Amniotic stem cell (primary cell): ENCODE measurements at regions not wholly inside any gene's neighbourhood (a gene's known extent, or its start where the extent isn't known, plus 50 kb on each side); places are given as distances from the start of the nearest gene placed in this dataset.

Experiments used
- DNase-seq: peaks from one replicate; lab custom pipeline; 2025; lab: John Stamatoyannopoulos, UW

DNA sequence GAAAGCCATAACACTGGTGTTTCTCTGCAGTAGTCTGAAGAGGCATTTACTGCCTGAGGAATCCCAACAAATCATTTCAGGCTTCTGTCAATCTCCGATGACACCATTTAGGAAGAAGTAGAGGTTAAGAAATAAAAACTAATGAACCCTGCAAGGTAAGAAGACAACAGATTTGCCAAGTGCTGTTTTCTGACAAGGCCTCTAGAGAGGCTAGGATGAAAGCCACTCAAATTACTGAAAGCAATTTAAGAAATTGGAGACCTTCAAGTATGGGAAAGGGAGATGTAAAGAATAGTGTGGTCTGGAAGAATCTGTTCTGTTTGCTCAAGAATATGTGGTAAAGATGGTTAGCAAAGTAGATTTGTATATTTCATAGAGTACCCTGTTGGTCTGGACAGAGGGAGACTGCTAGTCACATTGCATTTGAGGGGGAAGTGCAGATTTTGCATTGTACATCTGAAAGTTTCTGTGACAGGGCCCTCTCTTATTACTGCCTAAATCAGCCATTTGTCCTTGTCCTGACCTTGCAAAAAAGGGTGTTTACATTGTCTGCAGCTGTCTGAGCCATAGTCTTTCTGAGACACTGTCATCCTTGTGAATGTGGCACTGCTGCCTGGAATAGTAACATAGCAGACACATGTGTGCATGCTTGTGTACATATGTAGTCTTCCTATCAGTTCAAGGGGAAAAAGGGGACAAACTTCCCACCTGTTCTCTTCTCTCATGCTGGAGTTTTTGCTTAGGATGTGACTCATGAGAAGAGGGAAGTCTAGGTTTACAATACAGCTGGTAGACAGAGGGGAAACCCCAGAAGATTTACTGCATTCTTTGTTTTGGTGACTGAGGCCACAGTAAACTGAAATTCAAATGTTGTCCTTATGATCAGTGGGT lies 640.2 kb upstream of the KIRREL3 start:
- no peak for DNase-seq

GRCh38 chr11:127639916-127640315 lies 639.3 kb upstream of the KIRREL3 start:
- no peak for DNase-seq

DNA sequence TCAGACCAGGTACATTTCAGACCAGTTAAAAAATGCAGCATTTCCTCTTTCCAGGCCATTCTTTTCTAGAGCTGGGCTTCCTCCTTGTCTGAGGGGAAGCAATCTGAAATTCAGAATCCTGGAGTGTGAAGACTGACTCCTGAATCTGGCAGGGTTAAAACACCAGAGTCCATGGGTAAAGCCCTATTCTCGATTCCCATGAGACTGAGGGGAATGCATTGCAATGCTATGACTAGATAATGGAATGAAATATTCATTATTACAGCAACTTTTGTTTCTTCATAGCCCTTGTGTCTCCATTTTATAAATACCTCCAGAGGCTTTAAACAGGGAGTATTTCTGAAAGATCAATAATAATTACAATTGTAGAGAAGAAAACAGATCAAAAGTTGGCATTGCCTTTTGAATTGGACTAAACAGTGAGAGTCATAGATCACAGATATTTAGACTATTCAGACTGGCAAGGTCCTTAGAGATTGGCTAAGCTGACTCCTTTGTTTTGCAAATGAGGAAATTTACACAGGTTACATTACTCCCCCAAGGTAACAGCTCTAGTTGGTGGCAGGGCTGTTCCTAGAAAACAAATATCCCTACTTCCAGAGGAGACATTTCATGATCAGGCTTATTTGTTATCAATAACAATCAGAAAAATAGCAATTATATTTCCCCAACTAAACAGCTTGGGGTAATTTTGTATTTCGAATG lies 632.6 kb upstream of the KIRREL3 start:
- DNase-seq, result no peak

DNA sequence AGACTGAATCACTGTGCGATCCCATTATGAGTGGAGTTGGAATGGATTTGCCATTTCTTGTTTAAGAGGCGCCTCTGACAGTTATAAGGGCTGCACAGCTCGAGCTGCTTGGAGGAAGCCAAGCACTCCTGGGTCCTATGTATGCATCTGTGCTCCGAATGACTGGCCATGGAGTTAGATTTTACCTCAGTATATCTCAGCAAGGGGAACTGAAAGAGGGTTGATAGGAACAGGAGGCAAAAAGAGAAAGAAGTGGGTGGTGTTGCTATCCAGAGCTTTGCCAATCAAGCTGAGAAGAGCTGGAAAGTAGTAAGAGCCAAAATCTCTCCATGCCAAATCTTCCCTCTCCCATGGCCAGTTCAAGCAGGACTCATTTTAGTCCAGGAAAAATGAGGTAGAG lies 632.0 kb upstream of the KIRREL3 start:
- DNase-seq, result no peak

GRCh38 chr11:127631974-127632373 lies 631.4 kb upstream of the KIRREL3 start:
- DNase-seq, result no peak

DNA sequence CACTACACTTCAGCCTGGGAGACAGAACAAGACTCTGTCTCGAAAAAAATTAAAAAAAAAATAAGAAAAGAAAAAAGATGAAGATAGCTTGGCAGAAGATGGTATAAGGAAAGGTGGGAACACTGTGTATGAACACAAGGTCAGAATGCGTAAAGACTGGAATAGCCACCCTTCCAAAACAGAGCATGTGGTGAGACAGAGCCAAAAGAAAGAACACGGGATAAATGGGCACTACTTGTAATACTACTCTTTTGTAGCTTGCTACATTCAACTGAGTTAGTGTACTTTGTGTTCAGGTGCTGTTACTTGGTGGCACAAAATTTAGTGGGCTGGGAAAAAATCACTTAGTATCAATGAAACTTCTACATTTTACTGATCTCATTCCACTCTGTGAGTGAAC lies 628.6 kb upstream of the KIRREL3 start:
- DNase-seq, result no peak

- no peak for DNase-seq
Measured at GRCh38 chr11:127628458-127628785, 627.9 kb upstream of the KIRREL3 start.

DNA sequence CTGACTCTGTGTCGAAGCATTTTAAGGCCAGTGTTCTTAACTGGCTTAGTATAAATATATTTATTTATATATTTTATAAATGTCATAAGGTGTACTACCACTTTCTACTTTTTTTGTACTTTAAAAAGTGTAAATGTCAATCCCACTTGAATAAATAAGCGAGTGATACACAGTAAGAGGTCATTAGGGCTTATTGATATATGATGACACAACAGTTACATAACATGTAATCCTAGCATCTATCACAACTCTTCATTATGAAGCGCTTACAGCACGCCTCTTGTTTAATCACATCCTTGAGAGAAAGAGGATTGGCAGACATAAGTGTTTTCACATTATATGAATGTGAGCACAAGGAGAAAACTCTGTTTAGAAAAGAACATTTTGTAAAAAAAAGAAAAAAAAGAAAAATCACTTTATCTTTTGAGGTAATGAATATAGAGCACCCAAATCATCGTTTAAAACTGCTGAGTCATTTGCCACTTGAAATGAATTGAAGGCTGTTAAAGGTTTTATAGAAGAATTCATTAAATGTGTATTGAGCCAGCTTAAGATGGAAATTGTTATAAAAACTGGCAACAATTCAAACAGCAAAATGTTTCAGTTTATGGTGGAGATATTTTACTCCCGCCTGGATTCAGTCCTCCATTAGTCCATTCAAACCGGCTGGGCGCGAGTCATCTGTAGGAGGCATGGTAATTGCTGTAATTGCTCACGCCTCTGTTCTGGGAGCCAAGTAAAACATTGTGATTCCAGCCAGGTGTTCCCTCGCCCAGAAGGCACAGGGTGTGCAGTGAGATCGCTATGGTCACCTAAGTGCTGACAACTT lies 627.3 kb upstream of the KIRREL3 start:
- no peak for DNase-seq

- no peak for DNase-seq
Measured at GRCh38 chr11:127627204-127627603, 626.6 kb upstream of the KIRREL3 start.

GRCh38 chr11:127625402-127625801 lies 624.8 kb upstream of the KIRREL3 start:
- DNase-seq, result no peak

- no peak for DNase-seq
Measured at GRCh38 chr11:127624306-127624856, 623.8 kb upstream of the KIRREL3 start.

- DNase-seq, result no peak
Measured at GRCh38 chr11:127622686-127623085, 622.1 kb upstream of the KIRREL3 start.

- DNase-seq, result no peak
Measured at GRCh38 chr11:127620671-127621070, 620.1 kb upstream of the KIRREL3 start.

DNA sequence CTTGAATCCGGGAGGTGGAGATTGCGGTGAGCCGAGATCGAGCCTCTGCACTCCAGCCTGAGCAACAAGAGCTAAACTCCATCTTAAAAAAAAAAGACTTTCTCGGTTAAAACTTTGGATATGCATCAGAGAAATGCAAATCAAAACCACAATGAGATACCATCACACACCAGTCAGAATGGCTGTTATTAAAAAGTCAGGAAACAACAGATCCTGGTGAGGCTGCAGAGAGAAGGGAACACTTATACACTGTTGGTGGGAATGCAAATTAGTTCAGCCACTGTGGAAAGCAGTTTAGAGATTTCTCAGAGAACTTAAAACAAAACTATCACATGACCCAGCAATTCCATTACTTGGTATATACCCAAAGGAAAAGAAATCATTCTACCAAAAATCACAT lies 619.4 kb upstream of the KIRREL3 start:
- DNase-seq, result no peak

DNA sequence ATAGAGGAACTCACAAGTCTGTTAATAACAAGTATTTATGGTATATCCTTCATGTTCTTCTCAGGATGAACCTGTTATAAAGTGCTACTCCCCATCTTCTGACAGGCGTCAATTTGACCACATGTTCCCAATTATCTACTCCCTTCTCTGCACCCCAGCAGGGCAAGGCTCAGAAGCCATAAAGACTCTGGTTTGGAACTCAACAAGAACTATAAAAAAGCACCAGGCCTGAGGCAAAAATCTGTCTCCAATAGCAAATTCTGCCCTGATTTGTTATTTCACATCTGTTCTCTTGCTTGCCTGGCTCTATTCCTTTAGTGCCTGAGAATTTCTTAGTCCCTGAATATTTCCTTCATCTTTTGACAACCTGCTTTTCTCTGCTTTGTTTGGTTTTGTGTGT lies 618.2 kb upstream of the KIRREL3 start:
- DNase-seq, result no peak

GRCh38 chr11:127616158-127616557 lies 615.6 kb upstream of the KIRREL3 start:
- DNase-seq, result no peak

- DNase-seq, result no peak
Measured at GRCh38 chr11:127612607-127613006, 612.0 kb upstream of the KIRREL3 start.

DNA sequence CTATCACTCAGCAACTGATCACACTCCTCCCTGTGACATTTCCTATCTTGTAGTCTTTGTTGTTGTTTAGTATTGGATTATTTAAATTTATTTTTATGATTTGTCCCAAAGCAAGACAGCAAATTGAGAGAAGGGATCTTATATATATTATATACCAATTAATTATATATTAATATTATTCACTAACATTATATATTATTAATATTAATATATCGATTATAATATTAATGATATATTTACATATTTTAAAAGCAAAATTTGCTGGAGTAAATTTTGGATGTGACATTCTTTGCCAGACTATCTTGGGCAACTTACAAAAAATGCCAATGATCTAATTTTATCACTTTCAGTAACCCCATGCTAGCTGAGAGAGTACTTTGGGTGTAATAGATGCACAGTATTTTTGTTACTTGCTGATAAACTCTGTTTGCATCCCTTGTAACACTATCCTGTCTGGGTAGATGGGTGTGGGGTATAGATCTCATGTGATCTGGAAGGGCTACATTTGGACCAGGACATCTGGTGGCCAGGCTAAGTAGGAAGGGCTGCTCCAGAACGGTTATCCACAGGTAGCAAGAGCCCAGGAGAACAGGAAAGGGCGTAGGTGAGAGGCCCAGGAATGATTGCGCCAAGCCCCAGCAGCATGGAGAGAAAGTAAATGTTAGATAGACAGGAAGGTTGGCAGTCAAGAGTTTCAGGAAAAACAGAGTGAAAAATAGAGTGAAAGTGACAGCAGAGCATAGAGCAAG lies 608.6 kb upstream of the KIRREL3 start:
- no peak for DNase-seq

DNA sequence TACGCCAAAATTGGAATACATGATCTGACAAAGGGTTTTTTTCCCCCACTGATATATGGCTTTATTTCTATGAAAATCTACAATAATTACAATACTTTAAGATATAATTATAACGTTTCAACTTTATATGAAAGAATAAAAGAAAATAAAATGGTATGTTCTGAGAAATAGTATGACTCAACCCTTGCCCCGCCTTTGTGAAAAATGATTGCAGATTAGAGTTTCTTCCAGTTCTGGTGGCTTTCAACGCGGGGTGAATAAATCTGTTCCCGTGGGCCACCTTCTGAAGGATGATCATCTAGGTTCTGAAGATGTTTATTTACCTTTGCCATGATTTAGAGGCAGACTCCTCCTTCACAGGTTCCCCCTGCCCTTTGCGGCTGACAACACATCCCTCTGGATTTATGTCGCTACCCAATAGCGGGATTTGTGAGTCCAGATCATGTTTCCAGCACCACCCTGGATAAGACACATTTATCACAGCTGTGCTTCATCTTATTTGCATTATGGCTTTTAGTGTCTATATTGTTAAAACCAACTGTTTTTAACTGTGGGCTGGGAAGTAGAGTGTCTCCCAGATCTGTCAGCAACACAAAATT lies 607.0 kb upstream of the KIRREL3 start:
- DNase-seq, result no peak

DNA sequence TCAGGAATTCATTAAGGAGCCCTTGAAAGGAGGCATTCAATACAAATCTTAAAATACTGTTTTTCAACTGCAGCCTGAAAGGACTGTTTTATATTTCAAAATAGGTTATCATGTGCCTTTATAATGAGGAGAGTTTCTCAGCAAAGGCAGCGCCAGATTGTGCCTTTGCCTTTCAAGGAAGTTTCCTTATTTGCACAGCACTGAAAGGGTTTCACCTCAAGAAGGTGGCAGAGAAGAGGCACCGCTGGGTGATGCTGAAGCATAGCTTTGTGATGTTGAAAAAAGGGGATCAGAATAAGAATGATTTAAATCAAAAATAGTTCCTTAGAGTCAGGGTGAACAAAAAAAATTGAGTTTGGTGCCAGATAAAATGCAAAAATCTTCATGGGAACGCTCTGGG lies 601.0 kb upstream of the KIRREL3 start:
- DNase-seq, result no peak

DNA sequence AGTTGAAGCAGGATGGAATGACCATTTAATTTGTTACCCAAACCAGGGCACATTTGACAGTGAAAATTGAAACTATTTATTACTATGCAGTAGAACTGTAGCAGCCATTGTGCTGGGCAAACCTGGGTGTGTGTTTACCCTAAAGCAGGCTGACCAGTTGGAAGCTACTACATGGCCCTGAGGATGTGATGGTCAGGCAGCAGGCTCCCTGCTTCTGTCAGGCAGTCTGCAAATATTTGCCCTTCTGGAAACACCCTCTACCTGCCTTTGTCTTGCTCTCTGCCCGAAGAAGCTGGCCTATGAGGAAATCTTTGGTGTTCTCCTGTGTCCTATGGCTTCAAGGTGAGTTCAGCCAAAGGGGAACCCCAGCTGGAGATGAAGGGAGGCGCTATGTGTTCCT lies 600.1 kb upstream of the KIRREL3 start:
- DNase-seq, result no peak
